GM19023 (cell line): ENCODE measurements at regions not wholly inside any gene's neighbourhood (a gene's known extent, or its start where the extent isn't known, plus 50 kb on each side); places are given as distances from the start of the nearest gene placed in this dataset.

Experiments used
- ATAC-seq: cut with Tn5 transposase; IDR thresholded peaks from one replicate; pipeline ENCODE4 v1.9.1; 2021; ENCODE audit warnings: mild to moderate bottlenecking, moderate library complexity; ENCODE audit not compliant: unreplicated experiment

- no peak for ATAC-seq
Measured at GRCh38 chr2:120863661-120864320, 128.1 kb downstream of the GLI2 start.

DNA sequence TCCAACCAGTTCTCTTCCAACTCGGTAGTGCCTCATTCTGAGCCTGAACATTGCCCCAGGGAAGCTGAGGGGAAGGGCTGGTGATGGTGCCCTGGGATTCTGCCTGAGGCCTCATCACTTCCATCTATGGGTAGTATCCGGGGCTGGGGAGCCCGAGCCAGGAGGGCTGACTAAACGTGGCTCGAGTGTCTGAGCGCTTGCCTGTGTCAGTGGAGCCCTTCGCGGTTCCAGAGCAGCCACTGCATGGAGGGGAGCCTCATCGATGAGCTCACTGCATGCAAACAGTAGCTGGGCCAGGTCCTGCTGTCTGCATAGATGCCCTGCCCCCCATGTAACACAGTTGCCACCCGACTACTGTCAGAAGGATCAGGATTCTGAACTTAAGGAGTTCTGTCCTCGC, 129.3 kb downstream of the GLI2 start:
- no peak for ATAC-seq

GRCh38 chr2:120865656-120866055, 130.0 kb downstream of the GLI2 start:
- no peak for ATAC-seq

- ATAC-seq: no peak
Measured at GRCh38 chr2:120866071-120866470, 130.4 kb downstream of the GLI2 start.

DNA sequence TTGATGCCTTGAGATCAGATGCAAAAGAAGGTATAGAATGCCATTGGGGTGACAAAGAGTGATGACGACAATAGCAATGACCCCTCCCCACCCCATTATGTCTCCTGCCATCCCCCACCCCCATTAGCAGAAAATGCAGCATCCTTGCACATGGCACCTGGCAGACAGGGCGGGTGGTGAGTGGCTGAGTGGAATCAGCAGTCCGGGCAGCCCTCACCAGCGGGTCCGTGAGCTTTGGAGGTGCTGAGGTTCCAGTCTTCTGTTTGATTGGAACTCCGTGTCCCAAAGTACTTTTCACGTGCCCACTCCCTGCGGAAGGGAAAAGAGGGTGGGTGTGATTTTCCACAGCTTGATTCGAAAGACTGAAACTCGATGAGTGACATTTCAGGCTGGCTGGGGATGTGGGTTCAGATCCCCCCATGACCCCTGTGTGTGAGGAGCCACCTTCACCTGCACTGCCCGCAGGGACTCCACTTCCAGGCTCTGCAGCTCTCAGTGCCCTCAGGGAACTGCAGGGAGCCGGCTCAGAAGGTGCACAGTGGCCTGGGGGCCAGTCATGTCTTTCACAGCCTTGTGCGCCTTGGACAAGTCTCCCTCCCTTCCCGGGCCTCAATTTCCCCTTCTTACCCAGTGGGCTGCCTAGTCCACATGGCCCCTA, 130.9 kb downstream of the GLI2 start:
- ATAC-seq: no peak

DNA sequence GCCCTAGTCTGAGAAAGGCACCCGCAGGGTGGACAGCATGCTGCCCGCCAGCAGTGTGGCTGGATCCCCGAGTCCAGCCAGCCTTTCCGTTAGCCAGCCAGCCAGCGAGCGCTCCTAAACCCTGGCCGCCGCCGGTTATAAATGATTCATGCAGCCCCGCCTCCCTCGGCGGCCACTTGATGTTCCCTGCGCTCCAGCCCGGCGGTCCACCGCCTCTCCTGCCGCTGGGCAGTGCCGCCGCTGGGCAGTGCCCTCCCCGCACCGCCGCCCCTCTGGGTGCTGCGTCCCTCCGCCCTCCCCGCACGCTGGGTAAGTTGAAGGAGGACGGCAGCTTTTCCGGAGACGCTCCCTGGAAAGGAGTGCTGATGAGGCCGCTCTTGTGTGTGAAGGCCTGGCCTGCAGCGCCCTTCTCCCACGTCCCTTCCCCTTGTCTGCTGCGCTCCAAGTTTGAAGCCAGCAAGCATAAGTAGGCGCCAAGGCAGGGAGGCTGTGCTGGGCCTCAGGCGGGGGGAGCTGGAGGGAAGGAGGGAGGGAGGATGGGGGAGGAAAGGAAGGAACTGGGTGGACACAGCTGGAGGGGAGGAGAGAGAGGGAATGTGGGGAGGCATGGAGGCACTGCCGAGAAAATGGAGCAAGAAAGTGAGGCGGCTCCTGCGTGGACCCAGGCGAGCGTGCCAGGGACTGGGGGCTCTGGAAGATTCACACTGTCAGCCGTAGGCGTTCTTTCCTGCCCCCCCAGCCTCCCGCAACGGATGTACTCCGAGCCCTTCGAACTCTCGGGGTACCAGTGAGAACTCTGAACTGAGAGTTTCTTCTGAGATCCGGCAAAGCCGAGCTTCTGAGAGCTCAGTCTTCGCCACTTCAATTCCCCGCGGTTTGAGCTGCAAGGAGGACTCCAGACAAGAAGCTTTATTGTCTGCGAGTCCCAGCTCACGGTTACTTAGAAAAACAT, 131.9 kb downstream of the GLI2 start:
- ATAC-seq: no peak

DNA sequence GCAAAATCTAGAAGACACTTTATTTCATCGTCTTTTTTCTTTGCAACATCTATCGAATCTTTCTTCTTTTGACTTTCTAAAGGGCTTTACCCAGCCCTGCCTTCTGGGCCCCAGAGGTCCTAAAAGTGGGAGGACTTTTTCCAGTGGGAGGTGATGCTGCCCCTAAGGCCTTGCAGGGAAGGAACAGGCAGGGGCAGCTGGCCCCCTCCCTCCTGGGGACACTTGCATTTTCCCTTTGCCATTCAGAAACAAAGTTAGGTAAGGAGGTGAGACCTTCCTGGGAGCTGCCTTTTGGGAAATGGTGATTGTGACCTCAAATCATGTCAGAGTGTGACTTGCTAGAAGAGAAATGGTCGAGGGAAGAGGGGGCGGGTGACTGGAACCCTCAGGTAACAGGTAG, 132.7 kb downstream of the GLI2 start:
- ATAC-seq: no peak

GRCh38 chr2:120869036-120869729, 133.5 kb downstream of the GLI2 start:
- ATAC-seq: no peak

GRCh38 chr2:120869730-120870466, 134.2 kb downstream of the GLI2 start:
- ATAC-seq: no peak

DNA sequence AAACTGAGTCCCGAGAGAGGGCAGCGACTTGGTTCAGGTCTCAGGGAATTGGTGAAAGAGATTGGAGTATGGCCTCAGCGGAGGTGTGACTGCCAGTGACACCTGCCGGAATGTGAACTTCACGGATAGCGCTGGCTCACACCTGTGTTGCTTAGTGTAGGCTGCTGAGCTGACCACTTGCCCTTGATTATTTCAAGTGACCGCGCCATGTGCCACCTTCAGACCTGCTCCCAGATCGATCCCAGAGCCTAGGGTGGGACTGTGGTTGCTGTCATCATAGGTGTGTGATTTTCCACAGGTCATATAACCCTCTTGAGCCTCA, 134.8 kb downstream of the GLI2 start:
- no peak for ATAC-seq

DNA sequence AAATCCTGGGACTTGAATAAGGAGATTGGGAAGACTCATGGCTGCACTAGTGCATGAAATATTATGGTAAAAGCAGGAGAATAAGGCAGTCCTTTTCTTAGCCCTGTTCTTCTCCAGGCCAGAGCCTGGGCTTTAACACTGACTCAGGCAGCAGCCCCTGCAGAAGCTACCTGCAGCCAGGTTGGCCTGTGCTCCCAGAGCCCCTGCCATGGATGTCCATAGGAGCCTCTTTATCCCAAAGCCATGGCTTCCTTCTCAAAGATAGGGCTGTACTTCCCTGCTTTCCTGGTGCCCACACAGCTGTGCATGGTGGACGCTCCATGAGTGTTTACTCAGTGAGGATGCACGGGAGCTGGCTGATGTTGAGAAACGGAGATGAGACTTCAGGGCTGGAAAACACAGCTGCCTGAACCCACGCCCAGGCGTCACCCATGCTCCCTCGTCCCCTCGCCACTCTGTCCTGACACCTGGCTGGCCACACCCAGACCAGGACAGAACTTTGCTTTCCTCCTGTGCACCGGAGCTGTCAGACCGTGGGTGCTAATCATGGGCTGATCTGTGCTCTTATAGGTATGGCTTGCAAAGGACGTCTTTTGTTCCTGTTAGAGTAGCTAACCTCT, 135.5 kb downstream of the GLI2 start:
- no peak for ATAC-seq

DNA sequence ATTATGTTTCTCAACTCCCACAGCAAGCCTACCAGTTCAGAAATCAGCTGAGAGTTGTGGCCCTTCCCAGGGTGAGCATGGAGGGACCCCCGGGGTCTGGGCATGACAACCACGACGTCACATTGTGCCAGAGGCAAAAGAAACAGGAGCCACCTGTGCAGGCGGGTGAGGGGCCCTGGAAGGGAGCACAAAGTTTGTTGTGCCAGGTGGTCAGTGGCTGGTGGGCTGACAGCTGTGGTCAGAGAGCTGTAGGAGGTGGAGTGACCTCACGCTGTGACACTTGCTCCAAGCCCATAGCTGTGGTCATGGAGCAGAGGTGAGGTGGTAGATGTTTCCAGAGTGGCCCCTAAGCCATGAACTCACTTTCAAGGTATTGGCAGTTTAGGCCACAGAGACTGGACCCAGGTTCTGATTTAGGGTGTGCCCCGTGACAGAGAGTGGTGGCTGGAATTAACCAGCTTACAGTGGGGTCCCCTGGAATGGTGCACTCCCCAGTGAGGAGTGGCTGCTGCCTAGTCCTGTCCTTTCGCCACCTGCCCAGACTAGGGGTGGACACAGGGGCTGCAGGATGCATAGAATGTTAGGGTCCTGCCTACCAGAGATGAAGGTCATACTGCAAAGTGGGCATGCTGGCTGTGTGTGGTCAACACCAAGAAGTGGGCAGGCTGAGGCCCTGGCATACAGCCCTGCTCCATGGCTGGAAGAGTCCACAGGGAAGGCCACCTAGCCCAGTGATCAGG, 136.4 kb downstream of the GLI2 start:
- ATAC-seq: no peak

- no peak for ATAC-seq
Measured at GRCh38 chr2:120873958-120874887, 138.6 kb downstream of the GLI2 start.

DNA sequence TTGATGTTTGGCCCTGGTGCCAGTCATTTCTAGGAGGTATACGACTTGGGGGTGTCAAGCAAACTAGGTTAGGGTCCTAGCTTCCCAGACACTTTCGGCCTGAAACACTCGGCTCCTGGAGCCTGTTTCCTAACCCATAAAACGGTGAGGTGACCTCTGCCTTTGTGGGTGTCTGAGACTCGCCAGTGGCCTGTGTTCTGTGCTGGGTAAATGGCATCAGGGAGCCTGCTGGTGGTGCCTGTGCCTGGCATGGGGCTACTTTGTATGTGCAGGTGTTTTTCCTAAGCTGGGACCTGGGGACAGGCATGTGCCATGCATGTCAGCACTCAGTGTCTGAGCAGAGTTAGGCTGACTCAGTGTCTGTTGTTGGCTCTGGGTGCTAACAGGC, 139.2 kb downstream of the GLI2 start:
- ATAC-seq: no peak

- ATAC-seq: no peak
Measured at GRCh38 chr2:120875431-120875830, 139.8 kb downstream of the GLI2 start.

DNA sequence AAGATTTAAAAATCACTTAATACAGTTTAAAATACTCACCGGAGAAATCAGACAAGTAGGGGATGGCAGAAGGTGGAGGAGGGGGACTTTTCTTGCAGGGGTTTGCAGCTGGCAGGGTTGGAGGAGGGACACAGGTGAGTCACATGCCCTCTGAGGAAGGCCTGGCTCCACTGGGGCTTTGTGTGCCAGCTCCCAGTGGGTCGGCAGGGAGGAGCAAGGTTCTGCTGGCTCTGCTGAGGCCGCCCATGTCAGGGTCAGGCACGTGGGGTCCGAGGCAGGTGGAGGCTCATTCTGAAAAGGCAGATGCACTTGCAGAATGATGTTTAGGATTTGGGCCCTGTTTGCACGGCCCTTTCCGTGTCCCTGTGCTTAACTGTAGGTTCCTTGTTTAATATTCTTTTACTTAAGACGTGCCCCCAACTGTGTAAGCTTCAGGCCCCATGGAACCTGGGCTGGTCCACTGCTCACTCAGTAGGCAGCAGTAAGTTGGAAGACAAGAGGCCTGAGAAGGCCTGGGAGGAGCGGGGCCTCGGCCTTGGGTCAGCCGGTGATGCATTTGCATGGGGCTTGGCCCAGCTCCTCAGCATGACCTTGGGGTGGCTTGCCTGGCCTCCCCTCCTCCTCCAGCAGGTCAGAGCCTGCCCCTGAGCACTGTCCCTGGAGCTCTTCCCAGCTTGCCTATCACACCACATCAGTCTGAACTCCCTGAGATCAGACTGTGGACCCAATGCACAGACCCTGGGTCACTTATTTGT, 141.0 kb downstream of the GLI2 start:
- ATAC-seq: no peak

DNA sequence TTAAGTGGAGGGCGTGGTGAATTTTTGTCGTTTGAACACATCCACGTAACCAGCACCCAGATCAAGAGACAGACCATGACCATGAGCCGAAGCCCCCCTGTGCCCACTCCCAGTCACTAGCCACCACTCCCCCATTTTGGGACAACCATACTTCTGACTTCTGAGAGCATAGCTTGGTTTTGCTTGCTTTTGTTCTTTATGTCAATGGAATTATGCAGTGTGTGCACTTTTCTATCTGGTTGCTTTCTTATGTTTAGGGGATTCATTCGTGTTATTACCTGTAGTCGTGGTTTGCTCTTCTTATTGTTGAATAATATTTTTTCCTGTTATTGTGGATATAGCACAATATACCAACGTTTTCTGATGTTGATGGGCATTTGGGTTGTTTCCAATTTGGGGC, 141.7 kb downstream of the GLI2 start:
- ATAC-seq: no peak

DNA sequence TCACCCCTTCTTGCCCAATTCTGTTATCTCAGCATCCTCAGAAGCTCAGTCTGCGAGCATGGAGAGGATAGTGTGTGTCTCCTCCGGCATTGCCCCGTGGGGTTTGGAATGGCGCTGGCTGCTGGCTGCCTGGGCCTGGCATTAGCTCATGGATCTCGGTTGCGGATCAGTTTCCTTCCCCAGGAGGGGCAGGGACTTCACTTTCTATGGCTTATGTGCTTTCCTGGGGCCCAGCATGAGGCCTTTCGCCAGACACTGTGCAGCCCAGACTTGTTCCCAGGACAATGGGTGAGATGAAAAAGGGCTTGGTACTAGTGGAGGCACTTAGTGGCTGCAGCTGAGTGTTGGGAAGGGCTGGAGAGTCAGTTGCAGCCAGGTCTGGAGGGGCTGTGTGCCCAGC, 143.3 kb downstream of the GLI2 start:
- ATAC-seq: no peak
